CD4-positive, alpha-beta memory T cell (primary cell): ENCODE measurements at regions not wholly inside any gene's neighbourhood (a gene's known extent, or its start where the extent isn't known, plus 50 kb on each side); places are given as distances from the start of the nearest gene placed in this dataset.

Experiments used
- CTCF ChIA-PET: fragments of 350-600 bp; sonication (Branson Sonifier 250); formaldehyde crosslinking; loops from one replicate; lab custom pipeline; 2021; ENCODE audit warnings: inconsistent platforms; ENCODE audit not compliant: partially characterized antibody; lab: Charles Lee
- POLR2A ChIA-PET: fragments of 350-600 bp; sonication (Branson Sonifier 250); formaldehyde crosslinking; loops from one replicate; lab custom pipeline; 2021; ENCODE audit not compliant: partially characterized antibody; lab: Charles Lee
- DNase-seq, 5 donors: peaks; one replicate each; pipeline versions ENCODE4 v3.0.0 to v3.0.0-alpha.2; 2020 to 2022; ENCODE audit warnings: mixed read lengths in 1 of 5
- H3K27ac ChIP-seq: one replicate; pipeline ENCODE4 v1.7.0; 2013; ENCODE audit warnings: low read depth, low read length
- H3K27me3 ChIP-seq: 2 replicates; pipeline ENCODE4 v1.7.0; 2013; ENCODE audit warnings: mild to moderate bottlenecking, low read length, moderate library complexity; ENCODE audit not compliant: insufficient read depth
- H3K36me3 ChIP-seq: 2 replicates; pipeline ENCODE4 v1.7.0; 2013; ENCODE audit warnings: mild to moderate bottlenecking, low read length, moderate library complexity; ENCODE audit not compliant: insufficient read depth
- H3K4me1 ChIP-seq: 2 replicates; pipeline ENCODE4 v1.7.0; 2013; ENCODE audit warnings: mild to moderate bottlenecking, low read length, moderate library complexity; ENCODE audit not compliant: insufficient read depth
- H3K4me3 ChIP-seq, 2 donors: one replicate each; pipeline ENCODE4 v1.7.0; 2013; ENCODE audit warnings: low read length in 2 of 2, mild to moderate bottlenecking in 1 of 2
- H3K9me3 ChIP-seq, 2 donors: one replicate each; pipeline ENCODE4 v1.7.0; 2013; ENCODE audit warnings: low read length in 2 of 2, control low read depth in 1 of 2; ENCODE audit not compliant: control insufficient read depth in 1 of 2
- H3K27ac Mint-ChIP-seq, 7 donors: one replicate each; pipeline ENCODE4 v1.8.0; 2020 to 2021; ENCODE audit warnings: mixed read lengths in 7 of 7, mild to moderate bottlenecking in 6 of 7, inconsistent platforms in 3 of 7, moderate library complexity in 3 of 7
- H3K27me3 Mint-ChIP-seq, 2 donors: one replicate each; pipeline ENCODE4 v1.8.0; 2020 to 2021; ENCODE audit warnings: mixed read lengths in 2 of 2
- H3K36me3 Mint-ChIP-seq, 2 donors: one replicate each; pipeline ENCODE4 v1.8.0; 2020 to 2021; ENCODE audit warnings: mixed read lengths in 2 of 2, inconsistent platforms in 1 of 2, mild to moderate bottlenecking in 1 of 2
- H3K4me1 Mint-ChIP-seq, 4 donors: one replicate each; pipeline ENCODE4 v1.8.0; 2020 to 2021; ENCODE audit warnings: mixed read lengths in 4 of 4, mild to moderate bottlenecking in 1 of 4
- H3K4me3 Mint-ChIP-seq, 8 donors: one replicate each; pipeline ENCODE4 v1.8.0; 2020 to 2021; ENCODE audit warnings: mixed read lengths in 8 of 8, mild to moderate bottlenecking in 7 of 8, moderate library complexity in 6 of 8, inconsistent platforms in 3 of 8
- H3K9me3 Mint-ChIP-seq, 8 donors: one replicate each; pipeline ENCODE4 v1.8.0; 2020 to 2021; ENCODE audit warnings: mixed read lengths in 8 of 8, mild to moderate bottlenecking in 5 of 8, inconsistent platforms in 3 of 8, moderate library complexity in 1 of 8
- intact Hi-C: fragments of 100-400 bp; cut with micrococcal nuclease; formaldehyde crosslinking; loops from one replicate; pipeline ENCODE4 v1.15.1; 2023

- Mint-ChIP-seq H3K27ac (no peak overlapping the region), H3K9me3 (no peaks in the 10 kb centered on the region), H3K27me3 (peaks cover 6 to 10% of the 10 kb centered on the region in 2 donors), H3K4me3 (no peak overlapping the region), H3K4me1 (no peaks in the 10 kb centered on the region), H3K36me3 (no peaks in the 10 kb centered on the region)
- ChIA-PET CTCF (no interaction called here), POLR2A (no interaction called here)
- H3K4me3 ChIP-seq: no peak overlapping the region
- no peaks in the 10 kb centered on the region for H3K27me3 ChIP-seq
- intact Hi-C loops: no loop called here
- H3K4me1 ChIP-seq: no peaks in the 10 kb centered on the region
- no peaks in the 10 kb centered on the region for H3K36me3 ChIP-seq
- no peak overlapping the region for H3K27ac ChIP-seq
- no peak for DNase-seq
- H3K9me3 ChIP-seq: no peaks in the 10 kb centered on the region
Observed at GRCh38 chr10:121690152-121690848, 92.1 kb upstream of the FGFR2 start.

DNA sequence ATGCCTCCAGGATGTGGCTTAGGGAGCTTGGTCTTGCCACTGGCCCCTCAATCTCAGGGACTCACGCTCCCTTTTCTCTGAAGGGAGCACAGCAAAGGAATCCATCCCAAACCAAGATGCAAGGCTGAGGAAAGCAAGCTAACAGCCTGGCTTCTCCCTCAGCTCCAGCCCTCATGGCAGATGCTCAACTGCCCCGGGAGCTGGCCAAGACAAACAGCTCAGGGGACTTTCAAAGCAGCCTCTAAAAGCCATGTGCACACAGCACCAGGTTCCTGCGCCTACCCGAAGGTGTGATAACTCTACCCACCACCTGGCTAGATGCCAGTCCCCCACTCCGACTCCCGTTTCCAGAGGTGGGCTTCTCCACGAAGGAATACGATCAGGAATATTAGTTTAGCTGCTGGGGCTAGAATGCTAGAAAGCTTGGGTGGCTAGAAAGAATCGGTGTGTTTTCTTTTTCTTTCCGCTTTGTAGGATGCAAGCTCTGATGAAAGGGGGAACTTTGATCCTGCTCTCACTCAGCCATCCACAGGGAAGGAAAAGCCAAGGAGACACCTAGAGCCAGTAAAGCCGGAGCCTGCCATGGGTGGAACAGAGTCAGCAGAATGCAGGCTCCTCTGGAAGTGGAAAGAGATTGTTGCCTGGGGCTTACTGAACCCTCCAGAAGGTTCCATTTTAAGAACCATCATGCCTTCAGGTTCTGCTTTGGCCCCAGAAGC, 89.0 kb upstream of the FGFR2 start:
- H3K4me3 ChIP-seq: no peak overlapping the region
- H3K27me3 ChIP-seq: no peaks in the 10 kb centered on the region
- H3K4me1 ChIP-seq: no peaks in the 10 kb centered on the region
- DNase-seq: no peak
- H3K27me3 Mint-ChIP-seq: peaks cover 5 to 8% of the 10 kb centered on the region in 2 donors
- no peaks in the 10 kb centered on the region for H3K36me3 Mint-ChIP-seq
- H3K4me1 Mint-ChIP-seq: no peaks in the 10 kb centered on the region
- no peaks in the 10 kb centered on the region for H3K36me3 ChIP-seq
- no peak overlapping the region for H3K27ac ChIP-seq
- POLR2A ChIA-PET: no interaction called here
- no peaks in the 10 kb centered on the region for H3K9me3 Mint-ChIP-seq
- no peaks in the 10 kb centered on the region for H3K9me3 ChIP-seq
- intact Hi-C loops: no loop called here
- no peak overlapping the region for H3K4me3 Mint-ChIP-seq
- H3K27ac Mint-ChIP-seq: no peak overlapping the region
- CTCF ChIA-PET: interaction anchor here (1.6 kb wide), 1 partner anchor 9 kb away, joined by 3 read pairs; no protein-coding TSS in a partner anchor

DNA sequence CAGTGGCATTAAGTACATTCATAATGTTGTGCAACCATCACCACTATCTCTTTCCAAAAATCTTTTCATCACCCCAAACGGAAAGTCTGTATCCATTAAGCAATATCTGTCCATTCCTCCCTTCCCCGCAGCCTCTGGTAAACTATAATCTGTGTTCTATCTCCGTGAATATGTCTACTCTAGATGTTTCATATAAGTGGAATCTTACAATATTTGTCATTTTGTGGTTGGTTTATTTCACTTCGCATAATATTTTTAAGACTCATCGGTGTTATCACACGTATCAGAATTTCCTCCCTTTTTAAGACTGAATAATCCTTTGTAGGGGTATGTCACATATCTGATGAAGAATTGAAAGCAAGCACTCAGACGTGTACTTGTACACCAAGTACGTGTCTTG, 86.0 kb upstream of the FGFR2 start:
- DNase-seq: no peak
- Mint-ChIP-seq H3K4me3 (no peak overlapping the region), H3K4me1 (no peaks in the 10 kb centered on the region), H3K27me3 (peaks cover 5 to 9% of the 10 kb centered on the region in 2 donors), H3K27ac (no peak overlapping the region), H3K9me3 (peaks cover 0 to 4% (median 0%) of the 10 kb centered on the region in 8 donors), H3K36me3 (no peaks in the 10 kb centered on the region)
- Histone ChIP-seq H3K4me3 (no peak overlapping the region), H3K27me3 (no peaks in the 10 kb centered on the region), H3K27ac (no peak overlapping the region), H3K4me1 (no peaks in the 10 kb centered on the region), H3K9me3 (no peaks in the 10 kb centered on the region), H3K36me3 (no peaks in the 10 kb centered on the region)
- intact Hi-C loops: no loop called here
- ChIA-PET POLR2A (no interaction called here), CTCF (no interaction called here)

DNA sequence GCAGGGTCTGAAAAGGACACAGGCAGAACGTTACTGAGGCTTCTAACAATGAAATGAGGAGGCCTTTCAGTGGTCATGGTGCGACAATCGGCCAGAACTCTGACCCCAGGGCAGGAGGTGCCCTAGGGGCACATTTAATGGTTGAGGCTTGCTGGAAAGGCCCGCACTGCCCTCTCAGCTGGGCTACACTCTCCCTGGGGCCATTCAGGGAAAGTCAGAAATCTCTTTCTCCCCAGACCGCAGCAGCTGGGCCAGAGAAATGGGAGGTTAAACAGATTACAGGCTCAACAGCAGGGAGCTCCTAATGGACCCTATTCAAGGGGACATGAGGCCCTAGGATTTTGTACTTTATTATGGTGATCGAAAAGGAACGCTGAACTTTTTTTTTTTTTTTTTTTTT, 85.6 kb upstream of the FGFR2 start:
- POLR2A ChIA-PET: no interaction called here
- peaks cover 6 to 10% of the 10 kb centered on the region in 2 donors for H3K27me3 Mint-ChIP-seq
- intact Hi-C loops: no loop called here
- H3K27ac ChIP-seq: no peak overlapping the region
- no peak overlapping the region for H3K4me3 Mint-ChIP-seq
- CTCF ChIA-PET: no interaction called here
- peaks cover 0 to 6% (median 0%) of the 10 kb centered on the region in 8 donors for H3K9me3 Mint-ChIP-seq
- no peaks in the 10 kb centered on the region for H3K4me1 ChIP-seq
- no peak overlapping the region for H3K4me3 ChIP-seq
- H3K36me3 Mint-ChIP-seq: no peaks in the 10 kb centered on the region
- H3K36me3 ChIP-seq: no peaks in the 10 kb centered on the region
- H3K27me3 ChIP-seq: no peaks in the 10 kb centered on the region
- no peaks in the 10 kb centered on the region for H3K9me3 ChIP-seq
- no peaks in the 10 kb centered on the region for H3K4me1 Mint-ChIP-seq
- no peak overlapping the region for H3K27ac Mint-ChIP-seq
- no peak for DNase-seq

DNA sequence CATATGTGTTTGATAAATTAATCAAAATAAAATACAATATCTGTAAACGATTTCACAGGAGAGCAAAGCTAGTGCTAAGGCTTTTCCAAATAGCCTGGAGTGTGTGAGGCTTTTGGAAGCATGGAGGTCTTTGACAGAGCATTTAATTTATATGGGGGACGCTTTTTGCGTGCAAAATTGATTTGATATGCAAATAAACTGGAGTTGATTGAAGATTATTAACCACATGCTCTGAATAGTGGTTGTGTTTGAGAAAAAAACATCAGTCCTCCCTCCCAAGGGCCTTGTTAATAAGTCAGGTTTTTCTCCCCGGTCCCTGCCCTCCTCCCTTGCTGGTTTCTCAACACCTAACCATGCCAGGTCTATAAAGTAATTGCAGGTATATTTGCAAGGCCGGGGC, 85.1 kb upstream of the FGFR2 start:
- Histone ChIP-seq H3K4me1 (no peaks in the 10 kb centered on the region), H3K9me3 (no peaks in the 10 kb centered on the region), H3K27me3 (no peaks in the 10 kb centered on the region), H3K36me3 (no peaks in the 10 kb centered on the region), H3K27ac (no peak overlapping the region), H3K4me3 (no peak overlapping the region)
- ChIA-PET CTCF (no interaction called here), POLR2A (no interaction called here)
- no peak for DNase-seq
- H3K27ac Mint-ChIP-seq: no peak overlapping the region
- H3K4me1 Mint-ChIP-seq: no peaks in the 10 kb centered on the region
- H3K9me3 Mint-ChIP-seq: peaks cover 0 to 8% (median 0%) of the 10 kb centered on the region in 8 donors
- intact Hi-C loops: no loop called here
- peaks cover 6 to 10% of the 10 kb centered on the region in 2 donors for H3K27me3 Mint-ChIP-seq
- no peak overlapping the region for H3K4me3 Mint-ChIP-seq
- H3K36me3 Mint-ChIP-seq: no peaks in the 10 kb centered on the region

GRCh38 chr10:121681997-121682687, 83.9 kb upstream of the FGFR2 start:
- intact Hi-C loops: no loop called here
- H3K4me1 Mint-ChIP-seq: no peaks in the 10 kb centered on the region
- Histone ChIP-seq H3K4me1 (no peaks in the 10 kb centered on the region), H3K4me3 (no peak overlapping the region), H3K36me3 (no peaks in the 10 kb centered on the region), H3K27ac (no peak overlapping the region), H3K27me3 (no peaks in the 10 kb centered on the region), H3K9me3 (no peaks in the 10 kb centered on the region)
- H3K27me3 Mint-ChIP-seq: peaks cover 6 to 7% of the 10 kb centered on the region in 2 donors
- no peak for DNase-seq
- no peak overlapping the region for H3K4me3 Mint-ChIP-seq
- ChIA-PET POLR2A (no interaction called here), CTCF (no interaction called here)
- H3K9me3 Mint-ChIP-seq: peaks cover 0 to 12% (median 2%) of the 10 kb centered on the region in 8 donors
- no peak overlapping the region for H3K27ac Mint-ChIP-seq
- H3K36me3 Mint-ChIP-seq: no peaks in the 10 kb centered on the region

- Histone ChIP-seq H3K9me3 (no peaks in the 10 kb centered on the region), H3K27me3 (no peaks in the 10 kb centered on the region), H3K4me1 (no peaks in the 10 kb centered on the region), H3K27ac (no peak overlapping the region), H3K36me3 (no peaks in the 10 kb centered on the region), H3K4me3 (no peak overlapping the region)
- CTCF ChIA-PET: no interaction called here
- Mint-ChIP-seq H3K27ac (peak overlapping the region in 1 of 7 donors; percentile 16), H3K4me3 (no peak overlapping the region), H3K36me3 (no peaks in the 10 kb centered on the region), H3K27me3 (peaks cover 7% of the 10 kb centered on the region in 2 donors), H3K9me3 (peaks cover 0 to 12% (median 2%) of the 10 kb centered on the region in 8 donors), H3K4me1 (no peaks in the 10 kb centered on the region)
- POLR2A ChIA-PET: no interaction called here
- DNase-seq: no peak
- intact Hi-C loops: no loop called here
Observed at GRCh38 chr10:121680879-121681655, 82.8 kb upstream of the FGFR2 start.
